ENCODE measurements at regions not wholly inside any gene's neighbourhood (a gene's known extent, or its start where the extent isn't known, plus 50 kb on each side); places are given as distances from the start of the nearest gene placed in this dataset.
"Not testable (repeated sequence)": the region's sequence is repeated elsewhere in the genome, so short reads cannot be mapped to it uniquely, and the experiment has no call there.

DNA sequence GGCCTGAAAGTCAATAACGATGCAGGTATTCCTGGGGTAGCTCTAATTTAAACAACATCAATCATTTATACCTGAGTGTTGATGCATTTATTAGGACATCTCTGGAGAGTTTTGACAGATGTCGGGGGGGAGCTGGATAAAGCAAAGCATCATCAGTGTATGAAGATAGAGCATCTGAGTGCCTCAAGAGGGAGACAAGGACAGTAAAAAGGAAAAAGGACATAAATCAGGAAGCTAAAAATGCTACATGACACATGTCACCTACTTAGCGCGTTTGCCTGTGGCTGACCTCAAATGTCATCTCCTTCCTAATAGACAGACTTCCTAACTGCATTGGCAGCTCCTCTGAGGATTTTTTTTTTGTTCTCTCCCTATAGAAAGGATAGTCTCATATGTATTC, 259.5 kb upstream of the PKP2 start:
- DNase-seq, result no peak
- intact Hi-C loops (cut with micrococcal nuclease), result no loop called here

GRCh38 chr12:33147292-33147691, 250.7 kb upstream of the PKP2 start:
- peaks cover 37% of the 10 kb centered on the region for H3K9me3 ChIP-seq (replicated peaks)
- H3K4me3 ChIP-seq; H3K4me1 ChIP-seq; DNase-seq; H3K36me3 ChIP-seq; H3K27ac ChIP-seq (replicated peaks); H3K27me3 ChIP-seq (ENCODE audit: low read depth); intact Hi-C loops (cut with micrococcal nuclease): not testable (repeated sequence)

More for the DNA sequence above, 259.5 kb upstream of the PKP2 start:
- no peaks in the 10 kb centered on the region for H3K36me3 ChIP-seq
- no peaks in the 10 kb centered on the region for H3K4me1 ChIP-seq
- H3K9me3 ChIP-seq (replicated peaks), result peaks cover 43% of the 10 kb centered on the region
- no peak overlapping the region for H3K27ac ChIP-seq (replicated peaks)
- TF ChIP-seq, protein P1, sequence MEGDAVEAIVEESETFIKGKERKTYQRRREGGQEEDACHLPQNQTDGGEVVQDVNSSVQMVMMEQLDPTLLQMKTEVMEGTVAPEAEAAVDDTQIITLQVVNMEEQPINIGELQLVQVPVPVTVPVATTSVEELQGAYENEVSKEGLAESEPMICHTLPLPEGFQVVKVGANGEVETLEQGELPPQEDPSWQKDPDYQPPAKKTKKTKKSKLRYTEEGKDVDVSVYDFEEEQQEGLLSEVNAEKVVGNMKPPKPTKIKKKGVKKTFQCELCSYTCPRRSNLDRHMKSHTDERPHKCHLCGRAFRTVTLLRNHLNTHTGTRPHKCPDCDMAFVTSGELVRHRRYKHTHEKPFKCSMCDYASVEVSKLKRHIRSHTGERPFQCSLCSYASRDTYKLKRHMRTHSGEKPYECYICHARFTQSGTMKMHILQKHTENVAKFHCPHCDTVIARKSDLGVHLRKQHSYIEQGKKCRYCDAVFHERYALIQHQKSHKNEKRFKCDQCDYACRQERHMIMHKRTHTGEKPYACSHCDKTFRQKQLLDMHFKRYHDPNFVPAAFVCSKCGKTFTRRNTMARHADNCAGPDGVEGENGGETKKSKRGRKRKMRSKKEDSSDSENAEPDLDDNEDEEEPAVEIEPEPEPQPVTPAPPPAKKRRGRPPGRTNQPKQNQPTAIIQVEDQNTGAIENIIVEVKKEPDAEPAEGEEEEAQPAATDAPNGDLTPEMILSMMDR (IDR thresholded peaks at IDR 0.05; ENCODE audit: borderline replicate concordance), result no peak
- no peaks in the 10 kb centered on the region for H3K27me3 ChIP-seq (ENCODE audit: low read depth)
- no peak overlapping the region for H3K4me3 ChIP-seq

DNA sequence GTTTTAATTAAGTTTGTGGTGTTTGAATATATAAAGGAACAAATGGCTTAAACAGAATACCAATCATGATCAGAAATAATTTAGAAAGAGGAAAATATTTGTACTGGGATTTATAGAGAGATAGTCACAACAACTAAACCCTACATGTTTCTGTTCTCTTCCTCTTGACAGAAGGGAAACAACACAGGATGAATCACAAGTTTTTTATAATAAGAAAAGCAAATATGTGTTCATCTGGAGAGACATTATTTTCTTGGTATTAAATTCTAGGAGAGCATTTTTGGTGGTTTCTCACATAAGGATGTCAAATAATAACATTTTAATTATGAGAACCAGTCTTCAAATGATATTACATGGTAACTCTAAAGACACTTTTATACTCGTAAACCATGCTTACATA, 232.9 kb upstream of the PKP2 start:
- DNase-seq, result no peak
- intact Hi-C loops (cut with micrococcal nuclease), result no loop called here
- Histone ChIP-seq H3K27ac (replicated peaks) (no peak overlapping the region), H3K36me3 (no peaks in the 10 kb centered on the region), H3K4me1 (no peaks in the 10 kb centered on the region), H3K4me3 (no peak overlapping the region), H3K27me3 (ENCODE audit: low read depth) (no peaks in the 10 kb centered on the region), H3K9me3 (replicated peaks) (no peaks in the 10 kb centered on the region)
- TF ChIP-seq, protein P1 (IDR thresholded peaks at IDR 0.05; ENCODE audit: borderline replicate concordance), result no peak

DNA sequence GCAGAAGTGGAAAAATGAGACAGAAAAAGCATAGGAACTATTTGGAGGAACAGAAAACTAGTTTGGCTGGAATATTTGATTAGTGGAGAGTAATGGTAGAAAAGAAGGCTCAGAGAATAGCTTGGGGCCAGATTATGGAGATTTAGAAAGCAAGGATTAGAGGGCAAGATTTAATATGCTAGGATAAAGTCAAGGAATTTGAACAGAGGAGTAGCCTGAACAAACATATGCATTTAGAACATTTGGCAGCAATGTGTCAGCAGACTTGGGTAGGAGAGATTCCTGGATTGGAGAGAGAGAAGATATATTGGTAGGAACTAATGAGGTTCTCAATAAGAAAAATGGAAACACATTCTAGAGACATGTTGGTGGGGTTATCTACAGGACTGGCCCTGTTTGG, 229.2 kb upstream of the PKP2 start:
- TF ChIP-seq, protein P1 (IDR thresholded peaks at IDR 0.05; ENCODE audit: borderline replicate concordance), result no peak
- DNase-seq, result no peak
- no peaks in the 10 kb centered on the region for H3K4me1 ChIP-seq
- H3K4me3 ChIP-seq, result no peak overlapping the region
- intact Hi-C loops (cut with micrococcal nuclease), result no loop called here
- H3K27me3 ChIP-seq (ENCODE audit: low read depth), result no peaks in the 10 kb centered on the region
- H3K27ac ChIP-seq (replicated peaks), result no peak overlapping the region
- H3K9me3 ChIP-seq (replicated peaks), result no peaks in the 10 kb centered on the region
- H3K36me3 ChIP-seq, result no peaks in the 10 kb centered on the region

- no peak for DNase-seq
- intact Hi-C loops (cut with micrococcal nuclease), result no loop called here
- Histone ChIP-seq H3K27ac (replicated peaks) (no peak overlapping the region), H3K27me3 (ENCODE audit: low read depth) (no peaks in the 10 kb centered on the region), H3K36me3 (no peaks in the 10 kb centered on the region), H3K4me3 (no peak overlapping the region), H3K4me1 (no peaks in the 10 kb centered on the region), H3K9me3 (replicated peaks) (no peaks in the 10 kb centered on the region)
- TF ChIP-seq, protein P1 (IDR thresholded peaks at IDR 0.05; ENCODE audit: borderline replicate concordance), result no peak
Observed at GRCh38 chr12:33116284-33116683, 219.7 kb upstream of the PKP2 start.

- DNase-seq, result no peak
- no peak overlapping the region for H3K27ac ChIP-seq (replicated peaks)
- no peaks in the 10 kb centered on the region for H3K4me1 ChIP-seq
- H3K36me3 ChIP-seq, result no peaks in the 10 kb centered on the region
- H3K4me3 ChIP-seq, result no peak overlapping the region
- H3K27me3 ChIP-seq (ENCODE audit: low read depth), result no peaks in the 10 kb centered on the region
- intact Hi-C loops (cut with micrococcal nuclease), result no loop called here
- TF ChIP-seq, protein P1 (IDR thresholded peaks at IDR 0.05; ENCODE audit: borderline replicate concordance), result no peak
- no peaks in the 10 kb centered on the region for H3K9me3 ChIP-seq (replicated peaks)
Observed at GRCh38 chr12:33115716-33116115, 219.1 kb upstream of the PKP2 start.
